Lower leg skin (tissue), 3 donors: ENCODE measurements at regions not wholly inside any gene's neighbourhood (a gene's known extent, or its start where the extent isn't known, plus 50 kb on each side); places are given as distances from the start of the nearest gene placed in this dataset.

ENCODE experiments used
- POLR2A ChIP-seq, 2 donors: fragments of 450-650 bp; IDR thresholded peaks; one replicate each; pipeline ENCODE4 v1.6.1; 2016 to 2017; ENCODE audit warnings: antibody characterized with exemption in 2 of 2, mild to moderate bottlenecking in 1 of 2, moderate library complexity in 1 of 2
- TF ChIP-seq, protein P1 (sequence below), 3 donors: fragments of 450-650 bp; IDR thresholded peaks; one replicate each; pipeline ENCODE4 v1.5.1; 2016; ENCODE audit warnings: antibody characterized with exemption in 3 of 3, mild to moderate bottlenecking in 3 of 3, moderate library complexity in 2 of 3

DNA sequence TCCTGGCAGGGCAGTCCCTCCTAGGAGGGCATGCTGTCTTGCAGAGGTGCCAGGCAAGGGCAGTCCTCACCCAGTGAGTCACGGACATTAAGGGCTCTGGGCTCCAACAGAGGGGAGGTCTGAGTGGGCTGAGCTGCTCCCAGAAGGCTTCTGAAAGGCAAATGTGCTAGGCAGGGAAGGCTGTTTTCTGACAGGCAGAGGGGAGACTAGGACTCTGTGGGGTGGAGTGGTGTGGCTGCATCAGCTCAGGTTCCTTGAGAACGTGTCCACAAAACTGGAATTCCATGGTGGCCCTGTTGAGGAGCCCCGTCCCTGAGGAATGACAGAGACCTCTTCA is 283.5 kb downstream of the MYCN start:
- TF ChIP-seq, protein P1, sequence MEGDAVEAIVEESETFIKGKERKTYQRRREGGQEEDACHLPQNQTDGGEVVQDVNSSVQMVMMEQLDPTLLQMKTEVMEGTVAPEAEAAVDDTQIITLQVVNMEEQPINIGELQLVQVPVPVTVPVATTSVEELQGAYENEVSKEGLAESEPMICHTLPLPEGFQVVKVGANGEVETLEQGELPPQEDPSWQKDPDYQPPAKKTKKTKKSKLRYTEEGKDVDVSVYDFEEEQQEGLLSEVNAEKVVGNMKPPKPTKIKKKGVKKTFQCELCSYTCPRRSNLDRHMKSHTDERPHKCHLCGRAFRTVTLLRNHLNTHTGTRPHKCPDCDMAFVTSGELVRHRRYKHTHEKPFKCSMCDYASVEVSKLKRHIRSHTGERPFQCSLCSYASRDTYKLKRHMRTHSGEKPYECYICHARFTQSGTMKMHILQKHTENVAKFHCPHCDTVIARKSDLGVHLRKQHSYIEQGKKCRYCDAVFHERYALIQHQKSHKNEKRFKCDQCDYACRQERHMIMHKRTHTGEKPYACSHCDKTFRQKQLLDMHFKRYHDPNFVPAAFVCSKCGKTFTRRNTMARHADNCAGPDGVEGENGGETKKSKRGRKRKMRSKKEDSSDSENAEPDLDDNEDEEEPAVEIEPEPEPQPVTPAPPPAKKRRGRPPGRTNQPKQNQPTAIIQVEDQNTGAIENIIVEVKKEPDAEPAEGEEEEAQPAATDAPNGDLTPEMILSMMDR (IDR thresholded peaks at IDR 0.05), result no peak
- TF ChIP-seq POLR2A (IDR thresholded peaks at IDR 0.05), result no peak
